H1 (cell line): ENCODE measurements at regions not wholly inside any gene's neighbourhood (a gene's known extent, or its start where the extent isn't known, plus 50 kb on each side); places are given as distances from the start of the nearest gene placed in this dataset.

Source experiments
- CBX8 ChIP-seq: fragments of 300-800, 300-1000 bp; sonication (generic); IDR thresholded peaks from 2 replicates; pipeline ENCODE4 v1.7.1; 2016; ENCODE audit warnings: low read depth, low read length, borderline replicate concordance
- EGR1 ChIP-seq: IDR thresholded peaks from 2 replicates; pipeline ENCODE4 v1.6.1; 2011; ENCODE audit warnings: low read depth, low read length, borderline replicate concordance
- HDAC6 ChIP-seq: IDR thresholded peaks from one replicate; pipeline ENCODE4 v1.7.1; 2012; ENCODE audit warnings: low read depth, mild to moderate bottlenecking, inconsistent platforms, low read length, moderate library complexity
- JUND ChIP-seq: IDR thresholded peaks from 2 replicates; pipeline ENCODE4 v1.6.1; 2011; ENCODE audit warnings: mild to moderate bottlenecking, improper control_type of control experiment, low read length
- KDM1A ChIP-seq: fragments of 200-600, 300-600 bp; sonication (generic); IDR thresholded peaks from 2 replicates; pipeline ENCODE4 v1.7.1; 2016; ENCODE audit warnings: mild to moderate bottlenecking, low read length, borderline replicate concordance
- MAFK ChIP-seq: IDR thresholded peaks from 2 replicates; pipeline ENCODE4 v1.6.1; 2012; ENCODE audit warnings: low read depth, mild to moderate bottlenecking, improper control_type of control experiment, low read length
- POLR2A ChIP-seq, 2 experiments: IDR thresholded peaks; 1 replicate in 1 of 2; 2 replicates in 1 of 2; pipeline ENCODE4 v1.6.1; 2011; ENCODE audit warnings: low read depth in 2 of 2, low read length in 2 of 2, mild to moderate bottlenecking in 2 of 2; ENCODE audit errors: control extremely low read depth in 1 of 2
- SRF ChIP-seq: IDR thresholded peaks from 2 replicates; pipeline ENCODE4 v1.6.1; 2011; ENCODE audit warnings: mild to moderate bottlenecking, low read depth, low read length, moderate library complexity
- TAF1 ChIP-seq: IDR thresholded peaks from 2 replicates; pipeline ENCODE4 v1.6.1; 2011; ENCODE audit warnings: mild to moderate bottlenecking, low read depth, low read length
- TAF7 ChIP-seq: optimal IDR thresholded peaks from 2 replicates; pipeline ENCODE3; 2011; ENCODE audit warnings: low read depth, mild to moderate bottlenecking, inconsistent platforms, low read length, moderate library complexity, borderline replicate concordance
- TEAD4 ChIP-seq: IDR thresholded peaks from 2 replicates; pipeline ENCODE4 v1.6.1; 2012; ENCODE audit warnings: low read depth, low read length, inconsistent platforms, mixed read lengths
- TF ChIP-seq, protein P1 (sequence below): fragments of 300-600 bp; sonication (generic); IDR thresholded peaks from 2 replicates; pipeline ENCODE4 v1.7.1; 2012; ENCODE audit warnings: low read length, moderate library complexity, mild to moderate bottlenecking, inconsistent platforms; ENCODE audit not compliant: insufficient replicate concordance

GRCh38 chr16:49181791-49182518 is 99.7 kb downstream of the CBLN1 start (continued):
- TF ChIP-seq, protein P1, sequence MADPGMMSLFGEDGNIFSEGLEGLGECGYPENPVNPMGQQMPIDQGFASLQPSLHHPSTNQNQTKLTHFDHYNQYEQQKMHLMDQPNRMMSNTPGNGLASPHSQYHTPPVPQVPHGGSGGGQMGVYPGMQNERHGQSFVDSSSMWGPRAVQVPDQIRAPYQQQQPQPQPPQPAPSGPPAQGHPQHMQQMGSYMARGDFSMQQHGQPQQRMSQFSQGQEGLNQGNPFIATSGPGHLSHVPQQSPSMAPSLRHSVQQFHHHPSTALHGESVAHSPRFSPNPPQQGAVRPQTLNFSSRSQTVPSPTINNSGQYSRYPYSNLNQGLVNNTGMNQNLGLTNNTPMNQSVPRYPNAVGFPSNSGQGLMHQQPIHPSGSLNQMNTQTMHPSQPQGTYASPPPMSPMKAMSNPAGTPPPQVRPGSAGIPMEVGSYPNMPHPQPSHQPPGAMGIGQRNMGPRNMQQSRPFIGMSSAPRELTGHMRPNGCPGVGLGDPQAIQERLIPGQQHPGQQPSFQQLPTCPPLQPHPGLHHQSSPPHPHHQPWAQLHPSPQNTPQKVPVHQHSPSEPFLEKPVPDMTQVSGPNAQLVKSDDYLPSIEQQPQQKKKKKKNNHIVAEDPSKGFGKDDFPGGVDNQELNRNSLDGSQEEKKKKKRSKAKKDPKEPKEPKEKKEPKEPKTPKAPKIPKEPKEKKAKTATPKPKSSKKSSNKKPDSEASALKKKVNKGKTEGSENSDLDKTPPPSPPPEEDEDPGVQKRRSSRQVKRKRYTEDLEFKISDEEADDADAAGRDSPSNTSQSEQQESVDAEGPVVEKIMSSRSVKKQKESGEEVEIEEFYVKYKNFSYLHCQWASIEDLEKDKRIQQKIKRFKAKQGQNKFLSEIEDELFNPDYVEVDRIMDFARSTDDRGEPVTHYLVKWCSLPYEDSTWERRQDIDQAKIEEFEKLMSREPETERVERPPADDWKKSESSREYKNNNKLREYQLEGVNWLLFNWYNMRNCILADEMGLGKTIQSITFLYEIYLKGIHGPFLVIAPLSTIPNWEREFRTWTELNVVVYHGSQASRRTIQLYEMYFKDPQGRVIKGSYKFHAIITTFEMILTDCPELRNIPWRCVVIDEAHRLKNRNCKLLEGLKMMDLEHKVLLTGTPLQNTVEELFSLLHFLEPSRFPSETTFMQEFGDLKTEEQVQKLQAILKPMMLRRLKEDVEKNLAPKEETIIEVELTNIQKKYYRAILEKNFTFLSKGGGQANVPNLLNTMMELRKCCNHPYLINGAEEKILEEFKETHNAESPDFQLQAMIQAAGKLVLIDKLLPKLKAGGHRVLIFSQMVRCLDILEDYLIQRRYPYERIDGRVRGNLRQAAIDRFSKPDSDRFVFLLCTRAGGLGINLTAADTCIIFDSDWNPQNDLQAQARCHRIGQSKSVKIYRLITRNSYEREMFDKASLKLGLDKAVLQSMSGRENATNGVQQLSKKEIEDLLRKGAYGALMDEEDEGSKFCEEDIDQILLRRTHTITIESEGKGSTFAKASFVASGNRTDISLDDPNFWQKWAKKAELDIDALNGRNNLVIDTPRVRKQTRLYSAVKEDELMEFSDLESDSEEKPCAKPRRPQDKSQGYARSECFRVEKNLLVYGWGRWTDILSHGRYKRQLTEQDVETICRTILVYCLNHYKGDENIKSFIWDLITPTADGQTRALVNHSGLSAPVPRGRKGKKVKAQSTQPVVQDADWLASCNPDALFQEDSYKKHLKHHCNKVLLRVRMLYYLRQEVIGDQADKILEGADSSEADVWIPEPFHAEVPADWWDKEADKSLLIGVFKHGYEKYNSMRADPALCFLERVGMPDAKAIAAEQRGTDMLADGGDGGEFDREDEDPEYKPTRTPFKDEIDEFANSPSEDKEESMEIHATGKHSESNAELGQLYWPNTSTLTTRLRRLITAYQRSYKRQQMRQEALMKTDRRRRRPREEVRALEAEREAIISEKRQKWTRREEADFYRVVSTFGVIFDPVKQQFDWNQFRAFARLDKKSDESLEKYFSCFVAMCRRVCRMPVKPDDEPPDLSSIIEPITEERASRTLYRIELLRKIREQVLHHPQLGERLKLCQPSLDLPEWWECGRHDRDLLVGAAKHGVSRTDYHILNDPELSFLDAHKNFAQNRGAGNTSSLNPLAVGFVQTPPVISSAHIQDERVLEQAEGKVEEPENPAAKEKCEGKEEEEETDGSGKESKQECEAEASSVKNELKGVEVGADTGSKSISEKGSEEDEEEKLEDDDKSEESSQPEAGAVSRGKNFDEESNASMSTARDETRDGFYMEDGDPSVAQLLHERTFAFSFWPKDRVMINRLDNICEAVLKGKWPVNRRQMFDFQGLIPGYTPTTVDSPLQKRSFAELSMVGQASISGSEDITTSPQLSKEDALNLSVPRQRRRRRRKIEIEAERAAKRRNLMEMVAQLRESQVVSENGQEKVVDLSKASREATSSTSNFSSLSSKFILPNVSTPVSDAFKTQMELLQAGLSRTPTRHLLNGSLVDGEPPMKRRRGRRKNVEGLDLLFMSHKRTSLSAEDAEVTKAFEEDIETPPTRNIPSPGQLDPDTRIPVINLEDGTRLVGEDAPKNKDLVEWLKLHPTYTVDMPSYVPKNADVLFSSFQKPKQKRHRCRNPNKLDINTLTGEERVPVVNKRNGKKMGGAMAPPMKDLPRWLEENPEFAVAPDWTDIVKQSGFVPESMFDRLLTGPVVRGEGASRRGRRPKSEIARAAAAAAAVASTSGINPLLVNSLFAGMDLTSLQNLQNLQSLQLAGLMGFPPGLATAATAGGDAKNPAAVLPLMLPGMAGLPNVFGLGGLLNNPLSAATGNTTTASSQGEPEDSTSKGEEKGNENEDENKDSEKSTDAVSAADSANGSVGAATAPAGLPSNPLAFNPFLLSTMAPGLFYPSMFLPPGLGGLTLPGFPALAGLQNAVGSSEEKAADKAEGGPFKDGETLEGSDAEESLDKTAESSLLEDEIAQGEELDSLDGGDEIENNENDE: no peak
- TF ChIP-seq TAF7: no peak
- no peak for TF ChIP-seq CBX8
- no peak for TF ChIP-seq EGR1
- TF ChIP-seq POLR2A (IDR thresholded peaks at IDR 0.05; ENCODE audit: control extremely low read depth in 1 of 2, low read depth in 2 of 2, low read length in 2 of 2): no peak
- TF ChIP-seq SRF: no peak
- no peak for TF ChIP-seq TEAD4
- TF ChIP-seq TAF1: no peak
- no peak for TF ChIP-seq HDAC6
- no peak for TF ChIP-seq JUND
- no peak for TF ChIP-seq KDM1A
- TF ChIP-seq MAFK: no peak
